ENCODE measurements at regions not wholly inside any gene's neighbourhood (a gene's known extent, or its start where the extent isn't known, plus 50 kb on each side); places are given as distances from the start of the nearest gene placed in this dataset.

DNA sequence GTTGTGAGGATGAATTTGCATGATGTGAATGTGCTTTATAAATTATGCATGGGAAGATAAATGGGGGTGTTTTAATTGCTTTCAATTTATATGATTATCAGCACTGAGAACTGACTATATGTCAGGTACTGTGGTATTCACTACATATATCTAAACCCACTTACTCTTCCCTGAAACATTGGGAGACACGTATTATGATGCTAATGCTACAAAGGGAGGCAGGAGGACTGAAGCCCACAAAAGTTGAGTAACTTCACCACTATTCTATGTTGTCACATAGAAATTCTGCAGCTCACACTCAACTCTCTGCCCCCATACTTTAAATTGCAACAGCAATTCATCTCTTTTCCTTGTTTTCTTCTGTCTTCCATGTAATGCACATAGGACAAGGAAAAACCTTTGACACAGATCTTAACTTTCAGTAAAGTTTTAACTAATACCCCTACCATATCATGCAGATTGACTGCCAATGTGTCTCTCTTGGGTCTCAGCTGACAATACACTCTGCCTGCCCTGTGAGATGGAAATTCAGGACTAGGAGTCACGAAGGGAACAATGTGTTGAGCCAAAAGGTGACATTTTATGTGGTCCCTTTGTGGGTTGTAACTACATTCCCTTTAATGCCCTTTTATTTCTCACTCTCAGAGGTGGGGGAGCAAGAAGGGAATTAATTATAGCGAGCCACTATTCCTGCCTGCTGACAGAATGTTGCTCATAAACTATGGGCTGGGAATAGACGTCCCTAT lies 691.0 kb upstream of the SORCS1 start:
- TF ChIP-seq, protein P1, sequence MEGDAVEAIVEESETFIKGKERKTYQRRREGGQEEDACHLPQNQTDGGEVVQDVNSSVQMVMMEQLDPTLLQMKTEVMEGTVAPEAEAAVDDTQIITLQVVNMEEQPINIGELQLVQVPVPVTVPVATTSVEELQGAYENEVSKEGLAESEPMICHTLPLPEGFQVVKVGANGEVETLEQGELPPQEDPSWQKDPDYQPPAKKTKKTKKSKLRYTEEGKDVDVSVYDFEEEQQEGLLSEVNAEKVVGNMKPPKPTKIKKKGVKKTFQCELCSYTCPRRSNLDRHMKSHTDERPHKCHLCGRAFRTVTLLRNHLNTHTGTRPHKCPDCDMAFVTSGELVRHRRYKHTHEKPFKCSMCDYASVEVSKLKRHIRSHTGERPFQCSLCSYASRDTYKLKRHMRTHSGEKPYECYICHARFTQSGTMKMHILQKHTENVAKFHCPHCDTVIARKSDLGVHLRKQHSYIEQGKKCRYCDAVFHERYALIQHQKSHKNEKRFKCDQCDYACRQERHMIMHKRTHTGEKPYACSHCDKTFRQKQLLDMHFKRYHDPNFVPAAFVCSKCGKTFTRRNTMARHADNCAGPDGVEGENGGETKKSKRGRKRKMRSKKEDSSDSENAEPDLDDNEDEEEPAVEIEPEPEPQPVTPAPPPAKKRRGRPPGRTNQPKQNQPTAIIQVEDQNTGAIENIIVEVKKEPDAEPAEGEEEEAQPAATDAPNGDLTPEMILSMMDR (IDR thresholded peaks at IDR 0.05; ENCODE audit: poor library complexity): no peak
- TF ChIP-seq EZH2 (IDR thresholded peaks at IDR 0.05; ENCODE audit: borderline replicate concordance) (no peak), EZH2phosphoT487 (IDR thresholded peaks at IDR 0.05; ENCODE audit: low read depth, severe bottlenecking, unreplicated experiment) (no peak)
